A673 (cell line): ENCODE measurements at regions not wholly inside any gene's neighbourhood (a gene's known extent, or its start where the extent isn't known, plus 50 kb on each side); places are given as distances from the start of the nearest gene placed in this dataset.

Source experiments
- CTCF ChIP-seq: fragments of 300-800, 200-600 bp; sonication (generic); conservative IDR thresholded peaks from 2 replicates; pipeline ENCODE4 v1.5.1; 2017; ENCODE audit warnings: low read depth, mild to moderate bottlenecking, antibody characterized with exemption, low read length, moderate library complexity, mixed read lengths
- EZH2 ChIP-seq: fragments of 200-600 bp; sonication (generic); IDR thresholded peaks from 2 replicates; pipeline ENCODE4 v1.6.1; 2017; ENCODE audit warnings: borderline replicate concordance, low read depth, mild to moderate bottlenecking, mixed read lengths, antibody characterized with exemption, low read length; ENCODE audit not compliant: poor library complexity, severe bottlenecking

GRCh38 chr13:39185326-39185725, 147.1 kb downstream of the NHLRC3 start:
- TF ChIP-seq CTCF = no peak
- no peak for TF ChIP-seq EZH2
